Fibroblast of lung (primary cell): ENCODE measurements at regions not wholly inside any gene's neighbourhood (a gene's known extent, or its start where the extent isn't known, plus 50 kb on each side); places are given as distances from the start of the nearest gene placed in this dataset.

ENCODE experiments used
- EZH2 ChIP-seq: IDR thresholded peaks from 2 replicates; pipeline ENCODE4 v1.5.1; 2012; ENCODE audit warnings: low read length, control low read depth, mild to moderate bottlenecking; ENCODE audit errors: missing control alignments
- TF ChIP-seq, protein P1 (sequence below), 2 donors: IDR thresholded peaks in 1 of 2; conservative IDR thresholded peaks in 1 of 2; 1 replicate in 1 of 2; 2 replicates in 1 of 2; pipeline ENCODE4 v1.5.1; 2011 to 2012; ENCODE audit warnings: low read length in 2 of 2, control low read depth in 1 of 2, inconsistent platforms in 1 of 2, low read depth in 1 of 2, mild to moderate bottlenecking in 1 of 2

DNA sequence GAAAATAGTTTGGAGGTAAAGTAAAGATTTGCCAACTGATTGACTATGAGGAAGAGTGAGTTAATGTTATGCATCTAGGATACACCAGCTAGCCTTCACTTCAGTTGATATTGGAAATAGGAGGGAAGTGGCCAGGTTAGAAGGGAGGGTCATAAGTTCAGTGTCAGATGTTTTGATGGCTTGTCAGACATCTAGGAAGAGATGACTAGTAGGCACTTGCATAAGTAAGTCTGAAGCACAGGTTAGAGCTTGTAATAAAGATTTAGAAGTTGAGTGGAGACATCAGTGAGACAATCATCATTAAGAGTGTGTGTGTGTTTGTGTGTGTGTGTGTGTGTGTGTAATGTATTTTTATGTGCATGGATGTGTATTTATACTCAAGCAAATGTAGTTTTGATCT lies 146.1 kb downstream of the OR4C45 start:
- TF ChIP-seq, protein P1, sequence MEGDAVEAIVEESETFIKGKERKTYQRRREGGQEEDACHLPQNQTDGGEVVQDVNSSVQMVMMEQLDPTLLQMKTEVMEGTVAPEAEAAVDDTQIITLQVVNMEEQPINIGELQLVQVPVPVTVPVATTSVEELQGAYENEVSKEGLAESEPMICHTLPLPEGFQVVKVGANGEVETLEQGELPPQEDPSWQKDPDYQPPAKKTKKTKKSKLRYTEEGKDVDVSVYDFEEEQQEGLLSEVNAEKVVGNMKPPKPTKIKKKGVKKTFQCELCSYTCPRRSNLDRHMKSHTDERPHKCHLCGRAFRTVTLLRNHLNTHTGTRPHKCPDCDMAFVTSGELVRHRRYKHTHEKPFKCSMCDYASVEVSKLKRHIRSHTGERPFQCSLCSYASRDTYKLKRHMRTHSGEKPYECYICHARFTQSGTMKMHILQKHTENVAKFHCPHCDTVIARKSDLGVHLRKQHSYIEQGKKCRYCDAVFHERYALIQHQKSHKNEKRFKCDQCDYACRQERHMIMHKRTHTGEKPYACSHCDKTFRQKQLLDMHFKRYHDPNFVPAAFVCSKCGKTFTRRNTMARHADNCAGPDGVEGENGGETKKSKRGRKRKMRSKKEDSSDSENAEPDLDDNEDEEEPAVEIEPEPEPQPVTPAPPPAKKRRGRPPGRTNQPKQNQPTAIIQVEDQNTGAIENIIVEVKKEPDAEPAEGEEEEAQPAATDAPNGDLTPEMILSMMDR (conservative IDR thresholded peaks at IDR 0.05 in 1 of 2, IDR thresholded peaks at IDR 0.05 in 1 of 2; ENCODE audit: low read depth in 1 of 2, low read length in 2 of 2): no peak
- no peak for TF ChIP-seq EZH2
